ENCODE measurements at regions not wholly inside any gene's neighbourhood (a gene's known extent, or its start where the extent isn't known, plus 50 kb on each side); places are given as distances from the start of the nearest gene placed in this dataset.

DNA sequence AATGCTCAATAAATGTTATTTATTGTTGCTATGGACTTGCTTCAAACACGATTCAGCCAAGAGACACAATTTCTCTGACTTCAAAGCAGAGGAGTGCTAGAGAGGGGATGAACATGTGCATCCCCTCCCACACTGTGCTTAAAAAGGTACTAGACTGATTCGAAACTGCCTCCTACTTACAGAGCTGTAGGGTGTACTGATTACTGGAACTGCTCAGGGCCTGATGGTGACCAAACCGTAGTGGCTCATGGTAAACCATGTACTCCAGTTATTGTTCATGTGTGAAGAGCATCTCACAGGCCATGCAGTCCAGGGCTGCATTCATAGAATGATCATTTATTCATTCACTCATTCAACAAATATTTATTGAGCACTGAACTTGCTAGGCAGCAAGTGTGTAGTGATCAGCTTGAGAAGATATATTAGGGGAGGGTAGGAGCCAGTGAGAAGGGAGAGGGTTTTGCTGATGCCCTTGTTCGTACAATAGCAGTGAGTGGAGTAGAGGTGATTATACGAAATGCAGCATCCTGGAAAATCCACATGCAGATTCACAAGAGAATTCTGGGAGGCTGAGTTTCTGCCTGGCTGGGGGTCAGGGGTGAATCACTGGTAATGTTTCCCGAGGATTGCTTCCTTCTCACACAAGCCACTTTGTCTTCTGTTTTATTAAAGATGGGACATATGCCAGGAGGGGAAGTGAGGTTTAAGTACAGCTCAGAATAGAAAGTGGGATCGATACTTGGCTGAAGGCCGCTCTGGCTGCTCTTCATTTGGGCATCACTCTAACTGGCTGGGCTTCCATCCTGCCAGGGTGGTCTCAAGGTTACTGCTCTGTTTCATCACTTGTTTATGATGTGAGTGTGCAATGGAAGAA, 245.4 kb downstream of the RAD51AP2 start:
- no peaks in the 10 kb centered on the region; a peak in 1 of 4 replicates for H3K4me1 ChIP-seq (ENCODE audit: control insufficient read depth in 1 of 2, insufficient read depth in 2 of 2, low read depth in 1 of 2, low read length in 1 of 2)
- WGBS (ENCODE audit: low lambda C conversion rate) = 22% methylated on average over 8 of the region's 8 CpGs
- H3K27ac ChIP-seq (ENCODE audit: low read depth in 2 of 2, low read length in 1 of 2) = no peak overlapping the region
- no peak for TF ChIP-seq RAD21 (IDR thresholded peaks at IDR 0.05; ENCODE audit: low read length)
- TF ChIP-seq, protein P1, sequence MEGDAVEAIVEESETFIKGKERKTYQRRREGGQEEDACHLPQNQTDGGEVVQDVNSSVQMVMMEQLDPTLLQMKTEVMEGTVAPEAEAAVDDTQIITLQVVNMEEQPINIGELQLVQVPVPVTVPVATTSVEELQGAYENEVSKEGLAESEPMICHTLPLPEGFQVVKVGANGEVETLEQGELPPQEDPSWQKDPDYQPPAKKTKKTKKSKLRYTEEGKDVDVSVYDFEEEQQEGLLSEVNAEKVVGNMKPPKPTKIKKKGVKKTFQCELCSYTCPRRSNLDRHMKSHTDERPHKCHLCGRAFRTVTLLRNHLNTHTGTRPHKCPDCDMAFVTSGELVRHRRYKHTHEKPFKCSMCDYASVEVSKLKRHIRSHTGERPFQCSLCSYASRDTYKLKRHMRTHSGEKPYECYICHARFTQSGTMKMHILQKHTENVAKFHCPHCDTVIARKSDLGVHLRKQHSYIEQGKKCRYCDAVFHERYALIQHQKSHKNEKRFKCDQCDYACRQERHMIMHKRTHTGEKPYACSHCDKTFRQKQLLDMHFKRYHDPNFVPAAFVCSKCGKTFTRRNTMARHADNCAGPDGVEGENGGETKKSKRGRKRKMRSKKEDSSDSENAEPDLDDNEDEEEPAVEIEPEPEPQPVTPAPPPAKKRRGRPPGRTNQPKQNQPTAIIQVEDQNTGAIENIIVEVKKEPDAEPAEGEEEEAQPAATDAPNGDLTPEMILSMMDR (IDR thresholded peaks at IDR 0.05) = no peak
- TF ChIP-seq RXRA (IDR thresholded peaks at IDR 0.05; ENCODE audit: borderline replicate concordance, low read depth) = no peak
- no peak for TF ChIP-seq TEAD4 (IDR thresholded peaks at IDR 0.05; ENCODE audit: borderline replicate concordance, insufficient read depth)
- no peak for TF ChIP-seq TCF12 (IDR thresholded peaks at IDR 0.05)
- TF ChIP-seq, protein P2, sequence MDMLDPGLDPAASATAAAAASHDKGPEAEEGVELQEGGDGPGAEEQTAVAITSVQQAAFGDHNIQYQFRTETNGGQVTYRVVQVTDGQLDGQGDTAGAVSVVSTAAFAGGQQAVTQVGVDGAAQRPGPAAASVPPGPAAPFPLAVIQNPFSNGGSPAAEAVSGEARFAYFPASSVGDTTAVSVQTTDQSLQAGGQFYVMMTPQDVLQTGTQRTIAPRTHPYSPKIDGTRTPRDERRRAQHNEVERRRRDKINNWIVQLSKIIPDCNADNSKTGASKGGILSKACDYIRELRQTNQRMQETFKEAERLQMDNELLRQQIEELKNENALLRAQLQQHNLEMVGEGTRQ (IDR thresholded peaks at IDR 0.05; ENCODE audit: borderline replicate concordance, low read depth, low read length) = no peak
- TF ChIP-seq, protein P3, sequence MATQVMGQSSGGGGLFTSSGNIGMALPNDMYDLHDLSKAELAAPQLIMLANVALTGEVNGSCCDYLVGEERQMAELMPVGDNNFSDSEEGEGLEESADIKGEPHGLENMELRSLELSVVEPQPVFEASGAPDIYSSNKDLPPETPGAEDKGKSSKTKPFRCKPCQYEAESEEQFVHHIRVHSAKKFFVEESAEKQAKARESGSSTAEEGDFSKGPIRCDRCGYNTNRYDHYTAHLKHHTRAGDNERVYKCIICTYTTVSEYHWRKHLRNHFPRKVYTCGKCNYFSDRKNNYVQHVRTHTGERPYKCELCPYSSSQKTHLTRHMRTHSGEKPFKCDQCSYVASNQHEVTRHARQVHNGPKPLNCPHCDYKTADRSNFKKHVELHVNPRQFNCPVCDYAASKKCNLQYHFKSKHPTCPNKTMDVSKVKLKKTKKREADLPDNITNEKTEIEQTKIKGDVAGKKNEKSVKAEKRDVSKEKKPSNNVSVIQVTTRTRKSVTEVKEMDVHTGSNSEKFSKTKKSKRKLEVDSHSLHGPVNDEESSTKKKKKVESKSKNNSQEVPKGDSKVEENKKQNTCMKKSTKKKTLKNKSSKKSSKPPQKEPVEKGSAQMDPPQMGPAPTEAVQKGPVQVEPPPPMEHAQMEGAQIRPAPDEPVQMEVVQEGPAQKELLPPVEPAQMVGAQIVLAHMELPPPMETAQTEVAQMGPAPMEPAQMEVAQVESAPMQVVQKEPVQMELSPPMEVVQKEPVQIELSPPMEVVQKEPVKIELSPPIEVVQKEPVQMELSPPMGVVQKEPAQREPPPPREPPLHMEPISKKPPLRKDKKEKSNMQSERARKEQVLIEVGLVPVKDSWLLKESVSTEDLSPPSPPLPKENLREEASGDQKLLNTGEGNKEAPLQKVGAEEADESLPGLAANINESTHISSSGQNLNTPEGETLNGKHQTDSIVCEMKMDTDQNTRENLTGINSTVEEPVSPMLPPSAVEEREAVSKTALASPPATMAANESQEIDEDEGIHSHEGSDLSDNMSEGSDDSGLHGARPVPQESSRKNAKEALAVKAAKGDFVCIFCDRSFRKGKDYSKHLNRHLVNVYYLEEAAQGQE (IDR thresholded peaks at IDR 0.05; ENCODE audit: low read depth, low read length) = no peak
- no peak for TF ChIP-seq FOSL2 (IDR thresholded peaks at IDR 0.05; ENCODE audit: borderline replicate concordance, low read depth)
- TF ChIP-seq MEF2A (IDR thresholded peaks at IDR 0.05; ENCODE audit: borderline replicate concordance, low read depth) = no peak
- TF ChIP-seq GABPA (IDR thresholded peaks at IDR 0.05; ENCODE audit: low read depth) = no peak
- no peak for TF ChIP-seq POLR2AphosphoS5 (IDR thresholded peaks at IDR 0.05; ENCODE audit: low read depth, low read length)
- no peak for TF ChIP-seq RCOR1 (IDR thresholded peaks at IDR 0.05; ENCODE audit: low read length)
- TF ChIP-seq, protein P4, sequence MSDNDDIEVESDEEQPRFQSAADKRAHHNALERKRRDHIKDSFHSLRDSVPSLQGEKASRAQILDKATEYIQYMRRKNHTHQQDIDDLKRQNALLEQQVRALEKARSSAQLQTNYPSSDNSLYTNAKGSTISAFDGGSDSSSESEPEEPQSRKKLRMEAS (IDR thresholded peaks at IDR 0.05; ENCODE audit: low read depth) = no peak
- no peak for TF ChIP-seq GATA2 (CRISPR knock-in tag; IDR thresholded peaks at IDR 0.05)
- H3K36me3 ChIP-seq (replicated peaks in 1 of 2; ENCODE audit: control insufficient read depth in 1 of 2, insufficient read depth in 2 of 2, low read length in 1 of 2) = no peaks in the 10 kb centered on the region
- no peak overlapping the region for H3K9ac ChIP-seq
- H4K20me1 ChIP-seq (ENCODE audit: insufficient read depth) = no peaks in the 10 kb centered on the region
- no peak for DNase-seq
- no peak overlapping the region for H3K4me3 ChIP-seq (ENCODE audit: low read depth in 2 of 2, low read length in 1 of 2)
- H3K27me3 ChIP-seq (ENCODE audit: insufficient read depth) = no peaks in the 10 kb centered on the region
- ChIA-PET CTCF (interaction anchor here (1.6 kb wide), 1 partner anchor 37 kb away, joined by 7 read pairs; no protein-coding TSS in a partner anchor), POLR2A (no interaction called here)
- H3K9me2 ChIP-seq = no peaks in the 10 kb centered on the region
- H3K4me2 ChIP-seq = no peak overlapping the region
- H3F3A ChIP-seq (replicated peaks; ENCODE audit: insufficient read depth) = no peaks in the 10 kb centered on the region
- H3K9me3 ChIP-seq = no peaks in the 10 kb centered on the region
- H2AFZ ChIP-seq (ENCODE audit: low read depth) = no peak overlapping the region
- no peaks in the 10 kb centered on the region for H3K79me2 ChIP-seq (ENCODE audit: insufficient read depth)
